HL-60 (cell line): ENCODE measurements at regions not wholly inside any gene's neighbourhood (a gene's known extent, or its start where the extent isn't known, plus 50 kb on each side); places are given as distances from the start of the nearest gene placed in this dataset.

Experiments
- DNase-seq, 2 experiments: peaks; one replicate each; pipeline ENCODE4 v3.0.0-alpha.2; 2010 to 2020; ENCODE audit warnings: low read depth in 1 of 2, low spot score in 1 of 2
- H3K27ac ChIP-seq: fragments of 250-450 bp; sonication (Bioruptor Pico); replicated peaks from 2 replicates; pipeline ENCODE4 v1.5.1; 2020; ENCODE audit warnings: mild to moderate bottlenecking, moderate library complexity
- H3K27me3 ChIP-seq: fragments of 250-450 bp; sonication (Bioruptor Pico); 2 replicates; pipeline ENCODE4 v1.5.1; 2021; ENCODE audit warnings: mild to moderate bottlenecking, moderate library complexity; ENCODE audit not compliant: insufficient read depth, poor library complexity, severe bottlenecking
- H3K4me3 ChIP-seq: replicated peaks from 2 replicates; pipeline ENCODE4 v1.5.1; 2011; ENCODE audit warnings: mild to moderate bottlenecking, control low read depth, low read length; ENCODE audit not compliant: insufficient read depth
- CTCF ChIP-seq: IDR thresholded peaks from one replicate; pipeline ENCODE4 v1.5.1; 2011; ENCODE audit warnings: low read length, control low read depth, inconsistent platforms; ENCODE audit not compliant: insufficient read depth
- GABPA ChIP-seq: IDR thresholded peaks from 2 replicates; pipeline ENCODE4 v1.6.1; 2012; ENCODE audit warnings: low read depth
- POLR2AphosphoS5 ChIP-seq: IDR thresholded peaks from 2 replicates; pipeline ENCODE4 v1.6.1; 2012; ENCODE audit warnings: low read depth
- REST ChIP-seq: IDR thresholded peaks from 2 replicates; pipeline ENCODE4 v1.6.1; 2012; ENCODE audit warnings: low read depth; ENCODE audit not compliant: insufficient replicate concordance
- SPI1 ChIP-seq: IDR thresholded peaks from 2 replicates; pipeline ENCODE4 v1.6.1; 2012; ENCODE audit warnings: low read depth, mild to moderate bottlenecking, borderline replicate concordance

GRCh38 chr4:22268350-22269025 lies 247.4 kb downstream of the ADGRA3 start:
- Histone ChIP-seq H3K4me3 (no peak overlapping the region), H3K27me3 (no peaks in the 10 kb centered on the region), H3K27ac (no peak overlapping the region)
- TF ChIP-seq CTCF: no peak
- no peak for TF ChIP-seq SPI1
- no peak for TF ChIP-seq POLR2AphosphoS5
- TF ChIP-seq REST: no peak
- no peak for TF ChIP-seq GABPA
- DNase-seq: no peak

- no peak overlapping the region for H3K27ac ChIP-seq
- H3K27me3 ChIP-seq: no peaks in the 10 kb centered on the region
- TF ChIP-seq GABPA (no peak), REST (no peak), SPI1 (no peak)
- no peak for DNase-seq
- H3K4me3 ChIP-seq: no peak overlapping the region
Observed at GRCh38 chr4:22264261-22264660, 251.6 kb downstream of the ADGRA3 start.

GRCh38 chr4:22253431-22253830 lies 262.4 kb downstream of the ADGRA3 start:
- Histone ChIP-seq H3K27me3 (no peaks in the 10 kb centered on the region), H3K4me3 (no peak overlapping the region), H3K27ac (no peak overlapping the region)
- no peak for DNase-seq
- TF ChIP-seq GABPA: no peak

GRCh38 chr4:22246847-22247246 lies 269.0 kb downstream of the ADGRA3 start:
- H3K27ac ChIP-seq: no peak overlapping the region
- TF ChIP-seq POLR2AphosphoS5 (no peak), REST (no peak), CTCF (no peak), GABPA (no peak), SPI1 (no peak)
- no peak overlapping the region for H3K4me3 ChIP-seq
- DNase-seq: no peak
- H3K27me3 ChIP-seq: no peaks in the 10 kb centered on the region
